NCI-H1105 (cell line): ENCODE measurements at regions not wholly inside any gene's neighbourhood (a gene's known extent, or its start where the extent isn't known, plus 50 kb on each side); places are given as distances from the start of the nearest gene placed in this dataset.
"Not testable (repeated sequence)": the region's sequence is repeated elsewhere in the genome, so short reads cannot be mapped to it uniquely, and the experiment has no call there.

Source experiments
- DNase-seq: peaks from one replicate; lab custom pipeline; 2025; lab: John Stamatoyannopoulos, UW

- no peak for DNase-seq
Observed at GRCh38 chr2:147016181-147016580, 828.6 kb upstream of the ACVR2A start.

GRCh38 chr2:147015591-147015990, 829.2 kb upstream of the ACVR2A start:
- no peak for DNase-seq

GRCh38 chr2:147013696-147014392, 831.0 kb upstream of the ACVR2A start:
- DNase-seq, result no peak

GRCh38 chr2:147008481-147008880, 836.3 kb upstream of the ACVR2A start:
- no peak for DNase-seq

- no peak for DNase-seq
Observed at GRCh38 chr2:147006736-147007141, 838.1 kb upstream of the ACVR2A start.

- DNase-seq, result no peak
Observed at GRCh38 chr2:147003081-147003480, 841.7 kb upstream of the ACVR2A start.

- DNase-seq, result no peak
Observed at GRCh38 chr2:147002256-147002655, 842.6 kb upstream of the ACVR2A start.

GRCh38 chr2:147001061-147001460, 843.8 kb upstream of the ACVR2A start:
- no peak for DNase-seq

GRCh38 chr2:147000151-147000550, 844.7 kb upstream of the ACVR2A start:
- not testable (repeated sequence) for DNase-seq

- no peak for DNase-seq
Observed at GRCh38 chr2:146997945-146998344, 846.9 kb upstream of the ACVR2A start.

GRCh38 chr2:146997488-146997887, 847.3 kb upstream of the ACVR2A start:
- no peak for DNase-seq

- DNase-seq, result no peak
Observed at GRCh38 chr2:146994246-146994645, 850.6 kb upstream of the ACVR2A start.

- DNase-seq, result no peak
Observed at GRCh38 chr2:146992466-146992865, 852.4 kb upstream of the ACVR2A start.

GRCh38 chr2:146992057-146992456, 852.8 kb upstream of the ACVR2A start:
- no peak for DNase-seq

- DNase-seq, result no peak
Observed at GRCh38 chr2:146990311-146991054, 854.3 kb upstream of the ACVR2A start.

GRCh38 chr2:146989741-146990140, 855.1 kb upstream of the ACVR2A start:
- no peak for DNase-seq

- DNase-seq, result no peak
Observed at GRCh38 chr2:146987996-146988395, 856.8 kb upstream of the ACVR2A start.

GRCh38 chr2:146986161-146986560, 858.7 kb upstream of the ACVR2A start:
- no peak for DNase-seq

- DNase-seq, result no peak
Observed at GRCh38 chr2:146985753-146986152, 859.1 kb upstream of the ACVR2A start.

- DNase-seq, result no peak
Observed at GRCh38 chr2:146984014-146984413, 860.8 kb upstream of the ACVR2A start.

- no peak for DNase-seq
Observed at GRCh38 chr2:146982393-146982846, 862.4 kb upstream of the ACVR2A start.

- no peak for DNase-seq
Observed at GRCh38 chr2:146981921-146982320, 862.9 kb upstream of the ACVR2A start.

- no peak for DNase-seq
Observed at GRCh38 chr2:146979746-146980145, 865.1 kb upstream of the ACVR2A start.
